NCI-H1436 (cell line): ENCODE measurements at regions not wholly inside any gene's neighbourhood (a gene's known extent, or its start where the extent isn't known, plus 50 kb on each side); places are given as distances from the start of the nearest gene placed in this dataset.
"Not testable (repeated sequence)": the region's sequence is repeated elsewhere in the genome, so short reads cannot be mapped to it uniquely, and the experiment has no call there.

Experiments
- DNase-seq: peaks from one replicate; lab custom pipeline; 2025; lab: John Stamatoyannopoulos, UW

GRCh38 chr4:141290771-141291170 lies 70.1 kb downstream of the ZNF330 start:
- DNase-seq = no peak

GRCh38 chr4:141294306-141294705 lies 73.6 kb downstream of the ZNF330 start:
- DNase-seq = no peak

- DNase-seq = no peak
Observed at GRCh38 chr4:141301216-141301615, 80.5 kb downstream of the ZNF330 start.

GRCh38 chr4:141302924-141303323 lies 82.2 kb downstream of the ZNF330 start:
- DNase-seq = no peak

GRCh38 chr4:141304346-141304745 lies 83.7 kb downstream of the ZNF330 start:
- no peak for DNase-seq

GRCh38 chr4:141306331-141306730 lies 85.6 kb downstream of the ZNF330 start:
- no peak for DNase-seq

GRCh38 chr4:141307241-141307689 lies 86.6 kb downstream of the ZNF330 start:
- DNase-seq = peak; percentile 17

GRCh38 chr4:141309874-141310273 lies 89.2 kb downstream of the ZNF330 start:
- no peak for DNase-seq

GRCh38 chr4:141311246-141312204 lies 90.8 kb downstream of the ZNF330 start:
- DNase-seq = no peak

GRCh38 chr4:141314627-141315026 lies 93.9 kb downstream of the ZNF330 start:
- no peak for DNase-seq

GRCh38 chr4:141328560-141329173 lies 108.0 kb downstream of the ZNF330 start:
- no peak for DNase-seq

- no peak for DNase-seq
Observed at GRCh38 chr4:141329174-141329569, 108.5 kb downstream of the ZNF330 start.

GRCh38 chr4:141330616-141331015 lies 109.9 kb downstream of the ZNF330 start:
- DNase-seq = no peak

- no peak for DNase-seq
Observed at GRCh38 chr4:141331534-141332358, 111.1 kb downstream of the ZNF330 start.

GRCh38 chr4:141332359-141333181 lies 111.9 kb downstream of the ZNF330 start:
- not testable (repeated sequence) for DNase-seq

- not testable (repeated sequence) for DNase-seq
Observed at GRCh38 chr4:141333456-141334230, 112.9 kb downstream of the ZNF330 start.

- DNase-seq = no peak
Observed at GRCh38 chr4:141335166-141335565, 114.5 kb downstream of the ZNF330 start.

GRCh38 chr4:141338238-141338637 lies 117.5 kb downstream of the ZNF330 start:
- no peak for DNase-seq

GRCh38 chr4:141339391-141339790 lies 118.7 kb downstream of the ZNF330 start:
- DNase-seq = no peak

- DNase-seq = no peak
Observed at GRCh38 chr4:141339966-141340365, 119.3 kb downstream of the ZNF330 start.

- DNase-seq = no peak
Observed at GRCh38 chr4:141340458-141340857, 119.8 kb downstream of the ZNF330 start.
